GM19240 (cell line): ENCODE measurements at regions not wholly inside any gene's neighbourhood (a gene's known extent, or its start where the extent isn't known, plus 50 kb on each side); places are given as distances from the start of the nearest gene placed in this dataset.

Experiments used
- DNase-seq: peaks from one replicate; pipeline ENCODE4 v3.0.0; 2011; ENCODE audit warnings: low spot score; ENCODE audit not compliant: insufficient read length

GRCh38 chr13:109670776-109671175, 115.6 kb downstream of the IRS2 start:
- DNase-seq: no peak

GRCh38 chr13:109669956-109670355, 116.4 kb downstream of the IRS2 start:
- no peak for DNase-seq

- no peak for DNase-seq
Observed at GRCh38 chr13:109669234-109669612, 117.2 kb downstream of the IRS2 start.

GRCh38 chr13:109668433-109669233, 117.8 kb downstream of the IRS2 start:
- DNase-seq: no peak

GRCh38 chr13:109667807-109668291, 118.5 kb downstream of the IRS2 start:
- DNase-seq: no peak

- no peak for DNase-seq
Observed at GRCh38 chr13:109667056-109667455, 119.3 kb downstream of the IRS2 start.

GRCh38 chr13:109666656-109667055, 119.7 kb downstream of the IRS2 start:
- no peak for DNase-seq

- DNase-seq: no peak
Observed at GRCh38 chr13:109665781-109666249, 120.6 kb downstream of the IRS2 start.

GRCh38 chr13:109665240-109665639, 121.1 kb downstream of the IRS2 start:
- DNase-seq: no peak

GRCh38 chr13:109657395-109657794, 129.0 kb downstream of the IRS2 start:
- DNase-seq: no peak

GRCh38 chr13:109656206-109656605, 130.2 kb downstream of the IRS2 start:
- no peak for DNase-seq

- DNase-seq: no peak
Observed at GRCh38 chr13:109655611-109656010, 130.8 kb downstream of the IRS2 start.

GRCh38 chr13:109655206-109655600, 131.2 kb downstream of the IRS2 start:
- DNase-seq: no peak

- DNase-seq: no peak
Observed at GRCh38 chr13:109654341-109655205, 131.8 kb downstream of the IRS2 start.

GRCh38 chr13:109652531-109652930, 133.9 kb downstream of the IRS2 start:
- no peak for DNase-seq

- no peak for DNase-seq
Observed at GRCh38 chr13:109651854-109652253, 134.5 kb downstream of the IRS2 start.

GRCh38 chr13:109651311-109651710, 135.1 kb downstream of the IRS2 start:
- no peak for DNase-seq

- DNase-seq: no peak
Observed at GRCh38 chr13:109650861-109651260, 135.5 kb downstream of the IRS2 start.

- DNase-seq: no peak
Observed at GRCh38 chr13:109649713-109650112, 136.7 kb downstream of the IRS2 start.

GRCh38 chr13:109647699-109648098, 138.7 kb downstream of the IRS2 start:
- DNase-seq: no peak

GRCh38 chr13:109647053-109647452, 139.3 kb downstream of the IRS2 start:
- DNase-seq: no peak

- DNase-seq: no peak
Observed at GRCh38 chr13:109646423-109646822, 140.0 kb downstream of the IRS2 start.
